Suppressor macrophage treated with lipopolysaccharide for 1 hour (primary cell): ENCODE measurements at regions not wholly inside any gene's neighbourhood (a gene's known extent, or its start where the extent isn't known, plus 50 kb on each side); places are given as distances from the start of the nearest gene placed in this dataset.
A peak's percentile ranks its signal among the peaks of the same experiment; 100 is the strongest.
"Not testable (repeated sequence)": the region's sequence is repeated elsewhere in the genome, so short reads cannot be mapped to it uniquely, and the experiment has no call there.

Experiments used
- DNase-seq, 3 donors: peaks; one replicate each; pipeline ENCODE4 v3.0.0-alpha.2; 2020 to 2022

DNA sequence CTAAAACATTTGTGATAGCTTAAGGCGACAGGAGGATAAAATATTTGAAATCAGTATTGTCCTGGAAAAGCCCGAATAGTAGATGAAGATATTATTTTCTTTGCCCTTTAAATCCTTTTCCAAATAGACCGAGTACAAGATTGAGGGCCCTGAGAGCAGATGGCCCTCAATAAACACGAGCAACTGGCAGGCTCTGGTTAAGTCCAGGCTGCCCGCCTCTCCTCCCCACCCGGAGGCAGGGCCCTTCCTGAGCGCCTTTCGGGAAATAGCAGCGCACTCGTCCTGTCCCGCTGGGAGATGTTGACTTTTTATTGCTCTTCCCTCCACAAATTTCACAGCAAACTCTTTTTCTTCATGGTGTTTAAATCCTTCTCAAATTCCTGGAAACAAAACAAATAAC, 50.8 kb upstream of the MAX start:
- no peak for DNase-seq

DNA sequence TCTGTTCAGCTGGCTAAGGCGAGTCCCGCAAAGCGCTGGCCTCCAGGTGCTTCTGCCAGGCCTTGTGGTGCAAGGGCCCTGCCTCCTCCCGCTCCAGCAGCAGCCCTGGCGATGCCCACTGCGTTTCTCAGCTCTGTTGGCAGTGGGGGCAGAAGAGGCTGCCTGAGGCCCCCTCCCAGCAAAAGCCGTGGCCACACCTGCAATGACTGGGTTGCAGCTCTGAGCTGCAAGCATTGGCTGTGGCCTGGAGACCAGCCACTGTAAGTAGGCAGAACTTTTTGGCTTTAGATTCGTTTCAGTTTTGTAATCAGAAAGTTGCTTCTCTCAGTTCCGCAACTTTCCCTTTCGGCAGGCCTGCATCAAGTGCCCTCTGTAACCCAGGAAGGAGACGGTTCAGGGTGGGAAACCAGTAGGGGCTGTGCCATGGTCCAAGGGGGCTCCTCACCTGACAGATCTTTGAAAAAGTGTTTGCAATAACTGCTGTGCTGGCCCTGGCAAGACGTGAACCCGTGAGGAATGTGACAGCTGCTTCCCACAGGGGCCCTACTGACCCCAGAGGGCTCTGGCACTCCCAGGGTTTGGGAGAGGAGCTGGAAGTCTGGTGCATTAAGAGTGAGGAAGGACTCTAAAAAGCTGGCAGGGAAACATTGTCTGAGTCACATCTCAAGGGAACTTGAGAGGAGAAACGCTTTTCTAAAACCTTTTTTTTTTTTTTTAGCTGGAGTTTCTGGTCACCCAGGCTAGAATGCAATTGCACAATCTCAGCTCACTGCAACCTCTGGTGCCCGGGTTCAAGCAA, 54.5 kb upstream of the MAX start:
- DNase-seq = peak; percentile 78 to 87 (median 86)

DNA sequence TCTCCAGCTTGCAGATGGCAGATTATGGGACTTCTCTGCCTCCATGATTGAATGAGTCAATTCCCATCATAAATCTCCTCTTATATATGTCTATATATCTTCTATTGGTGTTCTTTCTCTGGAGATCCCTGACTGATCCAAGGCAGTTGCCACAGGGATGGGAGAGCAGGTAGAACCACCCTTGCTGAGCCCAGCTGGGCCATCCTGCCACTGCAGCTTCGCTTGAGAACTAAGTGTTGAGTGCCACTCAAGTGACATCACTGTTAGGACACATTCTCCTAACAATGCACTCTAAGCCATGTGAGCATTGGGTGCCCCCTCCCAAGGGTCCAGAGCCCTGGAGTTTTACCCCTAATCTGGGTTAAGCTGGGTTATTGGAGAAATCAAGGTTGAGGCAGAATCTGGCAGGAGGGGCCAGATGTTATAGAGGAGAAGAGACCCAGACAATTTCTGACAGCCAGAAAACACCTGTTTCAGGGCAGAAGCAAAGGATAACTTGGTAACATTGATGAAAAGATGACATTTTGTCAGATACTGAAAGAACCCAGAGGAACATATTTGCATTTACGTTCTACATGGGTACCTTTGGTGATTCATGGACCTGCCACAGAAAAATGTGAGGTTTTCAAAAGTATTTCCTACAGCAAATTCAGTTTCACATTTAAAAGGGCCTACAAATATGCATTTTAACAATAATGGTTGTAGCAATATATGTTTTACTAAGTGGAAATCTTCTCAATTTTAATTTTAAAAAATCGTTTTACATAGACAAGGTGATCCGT, 57.2 kb upstream of the MAX start:
- no peak for DNase-seq

DNA sequence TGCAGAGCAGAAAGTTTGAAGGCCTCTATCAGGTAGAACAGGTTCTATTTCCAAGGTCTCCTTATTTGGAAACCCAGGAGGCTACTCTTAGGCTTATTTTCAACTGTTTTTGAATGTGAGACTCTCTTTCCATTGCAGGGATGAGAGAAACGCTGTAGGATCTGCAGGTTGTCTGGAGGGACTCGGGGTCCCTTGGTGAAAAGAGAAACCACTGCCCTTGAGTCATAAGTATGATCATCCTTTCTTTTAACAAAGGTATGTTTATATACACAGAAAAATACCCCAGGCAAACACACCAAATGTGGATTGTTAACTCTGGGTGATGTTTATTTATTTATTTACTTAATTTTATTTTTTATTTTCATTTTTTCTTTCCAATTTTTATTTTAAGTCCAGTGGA, 57.8 kb upstream of the MAX start:
- no peak for DNase-seq

DNA sequence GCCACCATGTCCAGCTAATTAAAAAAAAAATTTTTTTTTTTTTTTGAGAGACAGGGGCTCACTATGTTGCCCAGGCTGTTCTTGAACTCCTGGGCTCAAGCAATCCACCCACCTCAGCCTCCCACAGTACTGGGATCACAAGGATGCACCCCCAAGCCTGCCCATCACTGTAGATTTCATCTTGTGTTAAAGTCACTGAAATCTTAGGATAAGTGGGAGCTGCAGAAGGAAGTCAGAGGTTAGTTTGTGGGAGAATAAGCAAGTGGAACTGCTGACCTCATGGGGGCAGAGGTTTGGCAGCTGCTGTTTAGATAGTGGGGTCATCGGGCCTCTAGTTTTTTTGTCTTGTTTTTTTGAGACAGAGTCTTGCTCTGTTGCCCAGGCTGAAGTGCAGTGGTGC, 59.7 kb upstream of the MAX start:
- peak in 2 of 3 donors; percentile 26 to 29 for DNase-seq

DNA sequence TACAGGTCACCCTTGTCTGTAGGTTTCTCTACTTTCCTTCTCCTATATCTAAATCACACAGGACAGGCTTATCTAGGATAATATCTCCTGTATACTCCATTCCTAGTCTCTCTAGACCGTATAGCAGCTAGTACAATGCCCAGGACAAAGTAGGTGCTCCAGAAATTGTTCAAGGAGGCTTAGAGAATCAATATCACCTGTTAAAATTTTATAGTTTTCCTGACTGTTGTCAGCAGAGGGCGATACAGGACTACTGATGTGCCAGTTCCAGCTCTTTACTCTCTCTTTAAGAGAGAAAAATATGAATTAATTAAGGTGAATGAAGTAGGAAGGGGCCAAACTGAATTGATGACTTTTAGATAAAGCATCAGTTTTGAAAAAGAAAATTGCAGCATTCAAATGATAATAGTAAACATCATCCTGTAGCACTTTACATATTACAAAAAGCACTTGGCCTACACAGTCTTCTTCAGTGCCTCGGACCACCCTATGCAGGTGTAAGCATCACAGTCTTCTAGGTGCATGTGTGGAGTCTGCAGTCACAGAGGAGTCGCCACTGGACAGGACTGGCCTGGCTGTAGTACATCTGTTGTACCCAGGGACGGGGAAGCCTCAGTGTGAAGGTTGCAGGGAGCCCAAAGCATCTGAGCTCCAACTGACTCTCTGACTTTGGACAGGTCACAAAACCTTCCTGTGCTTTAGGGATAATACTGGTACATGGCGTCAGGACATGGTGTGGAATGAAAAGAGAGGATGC, 61.9 kb upstream of the MAX start:
- DNase-seq = peak; percentile 65 to 79 (median 74)

DNA sequence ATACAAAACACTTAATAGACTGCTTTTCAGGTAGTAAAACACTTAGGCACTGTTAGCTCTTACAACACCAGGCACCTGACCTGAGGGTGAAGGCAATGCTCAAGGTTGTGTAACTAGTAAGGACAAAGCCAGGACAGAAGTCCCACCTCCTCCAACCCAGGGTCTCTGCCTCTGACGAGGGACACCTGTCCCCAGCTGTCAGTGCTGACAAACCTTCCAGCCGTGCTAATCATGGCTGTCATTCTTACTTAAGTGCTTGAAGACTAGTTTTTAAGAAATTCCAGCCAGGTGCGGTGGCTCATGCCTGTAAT, 62.5 kb upstream of the MAX start:
- no peak for DNase-seq

DNA sequence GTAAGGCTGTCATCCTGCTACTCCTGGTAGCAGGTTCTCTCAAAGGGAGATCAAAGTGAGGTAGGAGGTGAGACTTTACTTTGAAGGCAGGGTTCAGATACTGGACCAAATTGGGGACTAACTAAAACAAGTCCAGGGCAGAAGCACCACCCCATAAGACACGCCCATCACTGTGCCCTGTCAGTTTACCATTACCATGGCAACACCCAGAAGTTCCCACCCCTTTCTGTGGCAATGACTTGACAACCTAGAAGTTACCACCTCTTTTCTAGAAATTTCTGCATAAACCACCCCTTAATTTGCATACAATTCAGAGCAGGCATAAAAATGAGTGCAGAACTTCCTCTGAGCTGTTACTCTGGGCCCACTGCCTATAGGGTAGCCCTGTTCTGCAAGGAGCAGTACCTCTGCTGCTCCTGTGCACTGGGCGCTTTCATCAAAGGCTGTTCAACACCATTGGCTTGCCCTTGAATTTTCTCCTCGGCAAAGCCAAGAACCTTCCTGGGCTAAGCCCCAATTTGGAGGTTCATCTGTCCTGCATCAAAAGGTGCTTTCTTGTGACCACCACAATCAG, 64.8 kb upstream of the MAX start:
- peak; percentile 7 to 38 (median 26) for DNase-seq

DNA sequence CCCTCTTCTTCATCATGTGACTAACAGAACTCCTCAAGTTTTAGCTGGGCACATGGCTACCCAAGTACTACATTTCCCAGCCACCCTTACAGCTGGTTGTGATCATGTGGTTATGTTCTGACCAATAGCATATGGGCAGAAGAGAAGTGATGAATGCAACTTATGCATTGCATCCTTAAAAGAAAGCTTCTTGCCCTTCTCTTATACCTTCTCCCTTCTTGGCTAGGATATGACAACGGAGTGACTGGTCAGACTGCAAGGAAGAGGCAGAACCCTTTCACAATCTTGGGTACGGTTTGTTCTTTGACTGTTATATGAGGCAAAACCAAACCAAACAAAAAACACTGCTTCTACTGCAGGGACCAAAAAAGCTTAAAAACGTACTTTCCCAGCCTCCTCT, 66.5 kb upstream of the MAX start:
- peak in 2 of 3 donors; percentile 30 to 57 for DNase-seq

DNA sequence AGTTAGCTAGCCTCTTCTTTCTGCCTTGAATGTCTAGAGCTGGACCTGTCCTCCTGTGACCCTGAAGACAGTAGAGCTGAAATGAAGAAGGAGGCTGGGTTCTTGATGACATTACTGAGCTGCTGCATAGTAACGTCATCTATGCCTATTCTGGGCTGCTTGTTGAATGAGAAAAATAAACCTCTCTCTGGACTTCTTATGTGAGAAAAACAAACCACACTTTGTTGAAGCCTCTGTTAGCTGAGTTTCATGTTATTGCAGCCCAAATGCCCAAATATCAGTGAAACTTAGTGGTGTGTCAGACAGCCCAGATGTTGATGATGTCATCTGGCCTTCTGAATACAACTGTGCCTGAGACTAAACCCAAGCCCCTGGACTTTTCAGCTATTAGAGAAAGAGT, 67.0 kb upstream of the MAX start:
- peak; percentile 35 to 72 (median 63) for DNase-seq

DNA sequence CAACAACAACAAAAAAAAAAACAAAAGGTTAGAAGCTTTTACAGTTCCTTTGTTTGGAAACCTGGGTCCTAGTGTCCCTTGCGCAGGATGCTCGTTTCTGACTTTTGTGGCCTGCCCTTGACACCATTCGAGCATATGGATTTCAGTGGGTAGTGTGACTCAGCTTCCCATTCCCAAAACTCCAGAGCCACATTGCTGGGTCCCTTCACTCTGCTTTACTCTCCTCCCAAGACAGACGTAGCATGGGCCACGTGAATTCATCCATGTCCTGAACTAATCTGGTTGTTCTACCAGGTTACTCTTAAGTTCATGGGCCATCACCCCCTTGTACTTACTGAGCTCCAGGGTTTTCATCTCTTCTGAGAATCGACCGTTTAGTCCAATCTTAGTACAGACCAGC, 68.0 kb upstream of the MAX start:
- peak in 1 of 3 donors; percentile 12 for DNase-seq

DNA sequence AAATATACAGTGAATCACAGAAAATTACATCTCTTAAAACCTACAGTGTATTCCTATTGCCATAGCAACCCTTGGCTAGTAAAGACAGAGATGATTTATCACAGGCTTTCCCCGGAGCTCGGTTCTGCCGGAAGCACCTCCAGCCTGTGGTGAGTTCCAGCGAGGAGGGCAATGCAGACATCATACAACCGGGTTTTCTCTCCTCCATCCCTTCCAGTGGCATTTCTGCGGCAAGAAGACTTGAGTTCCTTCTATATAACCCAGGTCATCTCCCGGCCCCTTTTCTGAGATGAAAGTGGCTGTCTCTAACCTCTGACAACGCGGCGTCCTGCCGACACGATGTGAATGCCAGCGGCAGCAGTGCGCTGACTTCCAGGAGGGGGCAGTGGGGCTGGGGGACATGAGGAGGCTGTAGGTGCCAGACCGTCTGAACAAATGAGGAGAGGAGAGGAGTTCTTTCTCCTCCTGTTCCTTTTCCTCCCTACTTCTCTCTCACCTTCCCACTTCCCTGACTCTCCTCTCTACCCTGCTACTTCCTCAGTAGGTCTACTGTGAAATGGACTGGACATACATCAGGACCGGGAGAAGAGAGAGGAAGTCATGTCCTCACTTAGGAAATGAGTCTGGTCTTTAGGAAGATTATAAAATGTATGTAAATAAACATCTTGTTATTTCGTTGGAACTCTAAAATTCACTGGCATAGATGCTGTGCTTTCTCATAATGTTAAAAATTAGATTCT, 68.6 kb upstream of the MAX start:
- peak; percentile 75 to 90 (median 84) for DNase-seq

DNA sequence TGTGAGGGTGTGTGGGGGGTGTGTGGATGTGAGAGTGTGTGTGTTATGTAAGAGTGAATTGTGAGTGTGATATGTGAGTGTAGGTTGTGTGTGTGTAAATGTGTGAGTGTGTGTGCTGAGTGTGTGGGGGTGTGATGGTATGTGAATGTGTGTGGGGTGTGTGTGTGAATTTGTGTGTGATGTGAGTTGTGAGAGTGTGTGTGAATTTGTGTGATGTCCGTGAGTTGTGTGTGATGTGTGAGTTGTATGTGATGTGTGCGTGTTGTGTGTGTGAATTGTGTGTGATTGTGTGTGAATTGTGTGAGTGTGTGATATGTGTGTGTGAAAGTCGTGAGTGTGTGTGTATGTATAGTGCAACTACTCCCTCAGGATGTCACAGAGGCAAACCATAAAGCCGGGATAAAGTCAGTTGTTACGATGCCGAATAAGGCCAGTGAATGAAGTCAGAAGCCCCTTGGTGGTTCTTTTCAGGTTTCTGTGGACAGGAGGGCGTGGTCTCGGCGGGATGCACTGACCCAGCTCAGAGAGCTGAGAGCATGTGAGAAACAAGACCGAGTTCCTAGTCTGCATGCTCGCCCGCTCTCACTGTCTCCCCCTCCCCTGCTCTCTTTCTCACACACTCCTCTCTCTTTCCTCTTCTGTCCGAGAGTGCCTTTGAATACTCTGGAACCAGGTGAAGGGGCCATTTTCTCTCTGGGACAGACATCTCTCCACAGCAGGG, 71.8 kb upstream of the MAX start:
- no peak for DNase-seq

DNA sequence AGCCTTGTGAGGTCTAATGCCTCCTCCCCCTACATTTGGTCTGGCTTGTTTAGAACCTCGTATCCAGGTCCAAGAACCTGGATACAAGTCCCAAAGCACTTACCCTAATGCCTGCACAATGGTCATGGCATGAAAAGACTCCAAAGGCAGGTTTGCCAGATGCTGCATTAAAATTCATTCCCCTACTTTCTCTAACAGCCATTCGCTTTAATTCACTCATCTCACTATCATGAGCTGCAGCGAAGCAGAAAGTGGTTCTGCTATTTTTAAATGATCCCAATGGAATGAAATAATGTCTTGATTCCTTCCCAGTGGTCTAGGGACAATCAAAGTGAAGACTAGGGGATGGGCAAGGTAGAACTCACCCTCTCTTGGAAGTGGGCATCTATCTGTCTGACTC, 72.5 kb upstream of the MAX start:
- DNase-seq = no peak

DNA sequence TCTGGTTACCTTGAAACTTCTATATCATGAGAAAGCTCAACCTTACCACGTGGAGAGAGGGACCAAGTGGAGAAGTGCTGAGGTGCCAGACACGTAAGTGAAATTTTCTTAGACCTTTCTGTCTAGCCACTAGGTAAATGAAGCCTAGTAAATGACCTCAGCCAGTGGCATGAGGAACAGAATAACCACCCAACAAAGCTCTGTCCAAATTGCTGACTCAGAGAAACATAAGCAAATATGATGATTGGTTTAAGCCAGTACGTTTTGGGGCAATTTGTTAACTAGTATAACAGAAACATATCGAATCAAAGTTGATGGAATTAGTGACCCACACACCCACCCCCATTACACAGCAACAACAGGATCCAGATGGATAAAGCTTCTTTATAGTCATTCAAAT, 75.2 kb upstream of the MAX start:
- no peak for DNase-seq

DNA sequence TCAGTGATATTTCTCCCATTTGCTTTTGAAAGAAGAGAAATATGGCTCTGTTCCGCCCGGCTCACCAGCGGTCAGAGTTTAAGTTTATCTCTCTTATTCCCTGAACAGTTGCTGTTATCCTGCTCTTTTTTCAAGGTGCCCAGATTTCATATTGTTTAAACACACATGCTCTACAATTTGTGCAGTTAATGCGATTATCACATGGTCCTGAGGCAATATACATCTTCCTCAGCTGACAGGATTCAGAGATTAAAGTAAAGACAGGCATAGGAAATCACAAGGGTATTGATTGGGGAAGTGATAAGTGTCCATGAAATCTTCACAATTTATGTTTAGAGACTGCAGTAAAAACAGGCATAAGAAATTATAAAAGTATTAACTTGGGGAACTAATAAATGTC, 76.9 kb upstream of the MAX start:
- DNase-seq = not testable (repeated sequence)

DNA sequence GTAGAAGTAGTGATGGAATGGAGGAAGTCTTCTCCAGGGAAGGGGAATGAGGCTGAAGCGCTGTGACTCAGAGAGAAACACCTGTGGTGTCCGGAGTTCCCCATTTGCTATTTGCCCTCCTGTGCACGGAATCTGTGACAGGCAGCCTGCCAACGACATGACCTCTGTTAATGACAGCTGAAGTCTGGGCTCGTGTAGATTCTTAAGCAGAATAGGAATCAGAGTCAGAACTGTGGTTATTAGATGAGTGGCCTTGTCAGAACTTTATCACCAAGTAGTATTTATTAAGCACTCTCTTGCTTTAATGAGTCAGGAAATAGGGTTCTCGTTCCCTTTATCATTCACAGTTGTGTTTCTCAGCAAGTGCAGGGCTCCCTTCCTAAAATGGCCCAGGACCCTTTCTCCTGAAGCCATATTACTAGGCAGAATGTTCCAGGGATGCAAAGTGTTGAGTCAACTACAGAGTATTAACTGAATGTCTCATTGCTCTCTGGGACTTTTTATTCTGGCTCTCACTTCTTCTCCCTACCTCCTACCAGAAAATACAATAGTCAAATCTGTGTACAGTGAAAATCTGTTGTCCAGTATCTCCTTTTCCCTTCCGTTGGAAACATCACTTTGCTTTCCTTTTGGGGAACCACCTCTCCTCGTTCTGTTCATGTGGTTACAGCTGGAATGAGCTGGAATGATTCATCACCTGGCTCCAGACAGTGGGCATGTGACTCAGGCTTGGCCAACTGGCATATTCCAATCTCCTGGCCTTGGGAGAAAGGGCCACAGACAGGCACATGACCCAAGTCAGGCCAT, 77.8 kb upstream of the MAX start:
- peak; percentile 80 to 89 (median 81) for DNase-seq

DNA sequence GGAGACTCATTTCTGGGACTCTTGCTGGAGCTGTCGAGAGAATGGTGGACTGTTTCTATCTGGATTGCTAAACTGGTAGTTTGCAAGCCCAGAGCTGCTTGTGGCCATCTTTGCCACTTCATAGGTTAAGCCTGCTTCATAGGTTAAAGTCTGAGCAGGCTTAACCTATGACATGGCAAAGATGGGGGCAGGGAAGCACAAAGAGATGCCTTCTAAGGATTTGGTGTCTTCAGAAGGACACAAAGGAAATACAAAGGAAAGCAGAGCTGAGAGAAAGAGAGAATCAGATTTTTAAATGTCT, 78.4 kb upstream of the MAX start:
- DNase-seq = no peak

DNA sequence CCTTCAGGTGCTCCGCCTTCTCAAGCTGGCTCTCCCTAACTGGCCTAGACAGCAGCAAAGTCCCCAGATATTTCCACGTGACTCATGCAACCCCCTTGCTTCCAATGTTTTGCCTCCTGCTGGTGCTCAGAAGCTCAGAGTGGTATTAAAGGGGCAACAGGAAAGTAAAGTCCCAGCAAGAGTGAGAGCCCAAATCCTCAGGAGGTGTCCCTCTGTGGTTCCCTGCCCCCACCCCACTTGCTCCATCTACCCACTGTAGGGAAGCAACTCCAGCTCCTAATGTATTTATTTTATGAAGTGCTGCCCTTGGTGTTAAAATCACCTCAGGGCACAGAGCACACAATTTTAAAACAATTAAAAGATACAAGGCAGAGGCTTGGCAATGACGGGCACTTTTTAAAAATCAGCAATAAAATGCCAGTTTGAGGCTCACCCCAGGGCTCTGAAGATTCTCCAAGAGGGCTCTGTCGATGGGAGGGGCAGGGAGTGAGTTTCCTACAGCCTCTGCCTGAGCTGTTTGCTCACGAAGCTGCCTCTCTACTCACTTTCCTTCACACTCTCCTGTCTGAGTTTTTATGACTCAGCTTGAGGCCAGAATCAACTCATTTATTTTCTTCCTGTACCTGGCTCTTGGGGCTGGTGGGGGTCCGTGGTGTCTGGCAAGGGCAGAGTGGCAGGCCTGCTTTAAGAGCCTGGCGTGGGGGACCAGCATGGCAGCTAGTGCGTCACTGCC, 81.9 kb upstream of the MAX start:
- peak in 1 of 3 donors; percentile 16 for DNase-seq

DNA sequence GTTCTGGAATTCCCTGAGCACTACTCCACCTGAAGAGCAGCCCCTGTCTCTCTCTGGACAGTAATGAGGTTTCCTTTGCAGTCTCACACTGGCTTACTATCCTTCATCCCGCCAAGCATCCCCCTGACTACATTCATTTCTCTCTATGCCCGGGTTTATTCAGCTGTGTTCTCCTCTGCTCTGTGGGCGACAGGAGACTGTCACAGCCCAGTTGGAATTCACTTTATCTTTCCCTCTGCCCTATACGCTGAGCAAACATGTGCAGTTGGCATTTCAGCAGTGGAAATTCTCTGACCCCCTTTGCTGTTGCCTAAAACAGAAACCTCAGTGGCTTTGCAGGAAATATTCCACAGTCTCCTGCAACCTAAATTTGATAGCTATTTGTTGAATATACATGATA, 83.5 kb upstream of the MAX start:
- DNase-seq = no peak

DNA sequence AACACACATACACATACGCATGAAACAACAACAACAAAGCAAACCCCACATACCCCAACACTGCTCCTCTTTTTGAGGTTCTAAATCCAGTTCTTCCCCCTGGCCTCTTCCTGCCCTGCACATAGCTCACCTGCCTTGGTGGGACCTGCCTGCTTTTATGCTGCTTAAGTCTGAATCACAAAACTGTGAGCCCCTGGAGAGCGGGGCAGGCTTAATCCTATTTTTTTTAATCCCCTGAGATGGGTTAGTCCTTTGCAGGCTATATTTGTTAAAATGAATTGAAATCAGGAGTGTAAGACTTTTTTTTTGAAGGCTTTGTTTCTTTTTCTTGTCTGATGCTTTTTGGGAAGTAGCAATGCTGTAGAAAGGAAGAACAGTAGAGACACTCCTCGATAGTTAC, 84.6 kb upstream of the MAX start:
- DNase-seq = no peak
